HG02970 (cell line): ENCODE measurements at regions not wholly inside any gene's neighbourhood (a gene's known extent, or its start where the extent isn't known, plus 50 kb on each side); places are given as distances from the start of the nearest gene placed in this dataset.

Experiments used
- ATAC-seq: cut with Tn5 transposase; IDR thresholded peaks from one replicate; pipeline ENCODE4 v1.9.1; 2021; ENCODE audit warnings: mild to moderate bottlenecking, moderate library complexity, moderate number of reproducible peaks; ENCODE audit not compliant: unreplicated experiment, low FRiP score

DNA sequence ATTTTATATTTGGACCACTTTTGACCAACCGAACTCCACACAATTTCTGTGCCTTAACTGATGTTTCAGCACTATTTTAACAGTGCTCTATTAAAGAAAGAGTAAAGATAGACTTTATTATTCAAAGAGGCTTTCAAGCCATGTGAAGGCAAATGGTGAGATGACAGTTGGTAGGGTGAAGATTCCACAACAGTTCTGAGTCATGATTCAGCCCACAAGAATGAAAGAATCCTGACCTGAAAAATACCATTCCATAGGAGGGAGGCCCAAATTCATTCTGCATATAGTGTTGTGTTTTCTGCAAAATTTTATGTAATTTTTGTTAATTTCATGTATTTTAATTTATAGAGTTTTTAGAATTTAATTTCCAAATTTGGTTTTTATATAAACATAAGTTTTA, 135.6 kb upstream of the STAC start:
- no peak for ATAC-seq

DNA sequence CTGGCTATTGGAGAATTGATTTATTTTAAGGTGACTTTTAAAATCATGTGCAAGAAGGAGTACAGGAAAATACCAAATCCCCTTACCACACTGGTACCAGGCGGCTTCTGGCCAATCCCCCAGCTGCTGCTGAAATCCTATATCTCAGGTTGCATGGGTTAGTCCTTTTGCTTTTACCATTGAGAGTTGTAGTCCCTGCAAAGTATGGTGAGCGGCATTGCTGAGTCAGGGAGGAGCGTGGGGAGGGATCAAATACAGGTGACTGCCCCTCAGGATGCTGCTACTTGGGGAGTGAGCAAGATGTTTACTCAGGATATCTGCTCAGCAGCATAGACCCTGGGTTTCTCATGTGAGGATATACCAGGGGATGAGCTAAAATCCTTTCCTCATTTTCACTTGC, 131.9 kb upstream of the STAC start:
- ATAC-seq, result no peak

DNA sequence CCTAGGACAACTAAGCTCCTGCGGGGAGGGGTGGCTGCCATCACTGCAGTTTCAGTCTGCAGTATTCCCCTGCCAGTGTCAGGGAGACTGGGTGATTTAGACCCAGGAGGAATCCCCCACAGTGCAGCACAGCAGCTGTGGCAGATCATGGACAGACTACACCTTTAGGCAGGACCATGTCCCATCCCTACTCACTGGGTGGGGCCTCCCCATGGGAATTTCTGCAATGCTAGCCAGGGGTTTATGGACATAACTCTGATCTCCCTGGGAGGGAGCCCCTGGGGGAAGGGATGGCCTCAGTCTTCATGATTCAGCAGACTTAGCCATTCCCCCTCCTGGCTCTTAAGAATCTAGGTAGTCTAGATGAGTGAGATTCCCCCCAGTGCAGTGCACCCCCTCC, 130.1 kb upstream of the STAC start:
- no peak for ATAC-seq

DNA sequence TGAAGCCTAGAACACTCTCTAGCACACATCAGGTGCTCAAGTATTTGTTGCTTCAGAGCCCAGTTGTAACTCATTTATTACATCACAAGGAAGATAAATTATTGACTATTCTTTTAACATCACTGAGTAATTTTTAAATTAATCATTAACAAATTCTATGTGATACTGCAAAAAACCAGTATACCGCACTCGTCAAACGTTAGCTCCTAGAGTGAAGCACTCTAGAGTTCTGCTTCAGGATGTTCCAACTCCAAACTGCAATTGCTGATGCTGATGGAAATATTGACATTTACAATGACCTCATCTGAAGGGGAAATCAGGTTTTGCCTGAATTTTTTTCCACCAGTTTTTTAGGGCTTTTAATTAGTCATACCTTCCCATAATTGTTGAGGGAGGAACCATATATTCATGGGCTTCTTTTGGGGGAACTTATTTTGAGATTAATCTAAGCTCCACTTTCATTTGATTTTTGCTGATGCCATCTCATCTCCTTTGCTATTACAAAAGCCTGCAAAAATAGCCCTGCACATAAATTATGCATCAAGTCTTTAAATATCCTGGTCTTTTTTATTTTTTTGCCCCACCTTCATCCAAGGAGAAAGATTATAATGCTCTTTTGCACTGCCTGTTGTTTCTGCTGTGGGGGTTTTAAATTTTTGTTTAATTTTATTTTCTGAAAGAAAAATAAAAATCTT, 123.0 kb upstream of the STAC start:
- ATAC-seq, result no peak

DNA sequence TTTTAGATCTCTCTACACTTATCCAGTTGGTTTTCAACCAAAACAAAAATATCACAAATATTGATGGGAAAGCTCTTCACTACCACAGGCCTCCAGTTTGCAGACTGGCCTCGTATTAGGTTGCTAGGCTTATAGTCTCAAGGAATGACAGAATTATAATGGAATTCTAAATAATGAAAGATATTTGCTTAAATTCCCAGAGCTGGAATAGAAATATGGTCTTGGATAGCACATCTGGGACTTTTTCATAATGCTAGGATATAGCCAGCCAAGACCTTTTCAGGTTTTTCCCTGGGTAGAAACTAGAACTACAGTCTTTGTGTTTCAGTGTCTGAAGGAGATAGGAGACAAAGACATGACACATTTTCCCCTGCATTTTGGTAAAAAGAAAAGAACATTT, 121.9 kb upstream of the STAC start:
- no peak for ATAC-seq

DNA sequence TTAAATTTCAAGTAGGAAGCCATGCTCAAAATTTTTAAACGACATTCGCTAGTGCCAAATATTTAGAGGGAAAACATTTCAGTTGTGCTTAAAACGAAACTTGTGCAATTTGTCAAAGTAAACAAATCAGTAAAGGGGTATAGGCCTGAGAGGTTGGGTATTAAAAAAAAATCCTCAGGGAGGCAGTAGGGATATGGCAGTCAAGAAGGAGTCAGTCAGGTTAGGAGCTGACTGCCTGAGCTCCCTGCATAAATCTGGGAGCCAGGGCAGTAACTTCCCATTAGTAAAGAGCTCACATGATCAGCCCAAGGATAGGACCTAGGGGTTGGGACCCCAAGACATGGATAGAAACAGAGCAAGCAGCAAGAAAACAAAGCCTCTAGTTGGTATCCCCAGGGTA, 120.7 kb upstream of the STAC start:
- ATAC-seq, result no peak

DNA sequence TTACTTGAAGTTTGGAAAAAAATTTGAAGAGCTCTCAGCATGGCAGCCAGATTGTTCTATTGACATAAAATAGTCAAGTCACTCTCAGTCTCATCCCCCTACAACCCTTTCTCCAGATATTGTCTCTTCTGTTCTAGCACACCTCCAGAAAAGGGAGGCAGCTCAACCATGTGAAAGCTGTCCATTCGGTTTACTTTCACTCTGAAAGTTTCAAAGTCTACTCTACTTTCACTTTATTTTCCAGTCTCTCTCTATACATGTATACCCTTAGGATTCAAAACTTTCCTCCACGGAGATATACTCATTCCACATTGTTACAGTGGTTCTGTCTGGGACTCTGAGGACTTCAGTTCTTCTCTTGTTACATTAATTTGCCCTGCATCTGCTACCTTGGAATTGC, 111.0 kb upstream of the STAC start:
- no peak for ATAC-seq

DNA sequence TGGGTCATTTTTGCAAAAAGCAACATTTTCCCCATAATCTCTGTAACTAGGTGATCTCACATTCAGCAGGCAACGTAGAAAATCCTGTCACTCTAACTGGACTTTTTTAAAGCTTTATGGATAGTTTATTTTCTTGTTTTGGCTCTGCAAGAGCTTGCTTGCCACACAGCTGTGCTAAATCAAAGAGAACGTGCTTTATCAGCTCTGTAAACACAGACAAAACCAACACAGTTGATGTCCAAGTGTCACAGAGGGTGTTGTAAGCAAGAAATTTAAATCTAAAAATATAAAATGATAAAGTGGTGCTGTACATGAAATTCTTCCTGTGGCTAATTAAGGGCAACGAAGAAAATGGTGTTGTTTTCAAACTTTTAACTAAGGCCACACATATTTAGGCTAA, 97.5 kb upstream of the STAC start:
- no peak for ATAC-seq

DNA sequence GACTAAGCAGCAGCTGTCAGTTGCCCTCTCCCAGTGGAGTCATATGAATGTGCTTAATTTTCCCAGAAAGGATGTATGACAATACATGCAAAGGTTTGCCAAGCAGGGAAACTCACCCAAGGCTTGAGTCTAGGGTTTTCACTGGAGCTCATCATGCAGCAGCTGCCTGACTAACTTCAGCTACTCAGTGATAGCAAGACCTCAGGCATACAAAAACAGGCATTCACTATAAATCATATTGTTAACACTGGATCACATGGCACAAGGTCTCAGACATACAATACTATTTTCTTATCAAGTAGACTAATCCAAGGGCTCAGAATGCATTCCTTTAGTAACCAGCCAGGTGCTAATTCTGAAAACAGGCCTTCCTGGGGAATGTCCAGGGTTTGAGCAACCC, 85.0 kb upstream of the STAC start:
- ATAC-seq, result no peak

DNA sequence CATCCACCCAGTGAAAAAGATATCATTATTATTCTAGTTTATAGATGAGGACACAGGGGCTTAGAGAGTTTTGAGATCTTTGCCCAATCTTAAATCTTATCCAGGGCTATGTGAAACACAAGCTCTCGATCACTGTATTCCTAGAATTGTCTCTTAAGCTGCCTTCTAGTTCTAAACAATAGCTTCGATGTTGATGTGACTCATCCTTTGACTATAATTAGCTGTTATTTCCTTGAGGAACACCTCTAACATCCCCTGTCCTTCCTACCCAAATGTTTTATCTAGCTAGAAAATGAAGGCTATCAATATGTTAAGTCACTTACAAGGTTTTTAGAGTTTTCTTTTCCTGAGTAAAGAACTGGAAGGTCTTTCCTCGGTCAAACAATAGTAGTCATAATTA, 83.1 kb upstream of the STAC start:
- no peak for ATAC-seq

DNA sequence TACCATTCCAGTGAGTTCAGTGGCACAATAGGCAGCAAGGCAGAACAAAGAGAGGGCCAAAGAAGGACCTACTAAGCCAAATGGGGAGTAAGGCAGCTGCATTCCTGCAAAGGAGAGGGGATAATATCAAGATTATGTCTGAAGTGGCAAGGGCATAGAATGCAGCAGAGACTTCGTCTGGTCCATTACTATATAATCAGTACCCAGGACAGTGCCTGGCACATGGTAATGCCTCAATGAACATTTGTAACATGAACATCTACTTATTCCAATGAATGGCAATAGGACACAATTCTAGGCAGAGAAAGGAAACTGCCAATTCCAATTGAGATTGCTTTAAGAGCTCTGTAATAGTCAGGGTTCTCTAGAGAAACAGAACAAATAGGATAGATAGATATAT, 82.1 kb upstream of the STAC start:
- ATAC-seq, result no peak

DNA sequence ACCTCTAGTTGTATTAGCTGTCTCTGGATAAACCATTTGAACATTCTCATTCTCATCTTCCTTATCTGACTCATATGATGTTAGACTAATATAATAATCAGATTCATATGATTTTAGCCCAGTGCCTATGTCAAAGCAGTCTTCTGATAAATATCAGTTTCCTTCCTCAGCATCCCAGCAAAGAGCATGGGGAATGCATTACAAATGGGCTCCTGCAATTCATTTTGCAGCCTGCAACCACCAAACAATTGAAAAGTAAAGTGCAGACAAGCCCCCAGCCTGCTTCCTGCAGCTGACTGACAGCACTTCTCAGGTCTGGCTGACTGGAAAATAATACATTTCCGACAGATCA, 78.2 kb upstream of the STAC start:
- ATAC-seq, result no peak

DNA sequence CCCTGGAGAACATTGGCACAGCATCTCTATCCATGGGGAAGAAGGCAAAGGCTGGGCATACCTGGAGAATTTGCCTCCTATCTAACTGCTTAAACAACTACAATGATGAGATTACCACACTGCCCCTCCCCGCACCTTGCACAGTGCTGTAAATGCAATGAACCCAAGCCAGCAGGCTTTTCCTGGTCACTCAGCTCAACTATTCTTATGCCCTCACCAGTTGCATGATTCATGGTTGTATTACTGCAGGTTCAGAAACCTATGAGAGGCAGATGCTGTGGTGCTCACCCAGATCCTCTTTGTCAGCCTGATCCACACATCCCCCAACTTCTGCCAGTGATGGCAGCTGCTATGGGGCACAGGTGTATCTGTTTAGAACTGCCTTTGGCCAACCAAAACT, 77.7 kb upstream of the STAC start:
- ATAC-seq, result no peak

DNA sequence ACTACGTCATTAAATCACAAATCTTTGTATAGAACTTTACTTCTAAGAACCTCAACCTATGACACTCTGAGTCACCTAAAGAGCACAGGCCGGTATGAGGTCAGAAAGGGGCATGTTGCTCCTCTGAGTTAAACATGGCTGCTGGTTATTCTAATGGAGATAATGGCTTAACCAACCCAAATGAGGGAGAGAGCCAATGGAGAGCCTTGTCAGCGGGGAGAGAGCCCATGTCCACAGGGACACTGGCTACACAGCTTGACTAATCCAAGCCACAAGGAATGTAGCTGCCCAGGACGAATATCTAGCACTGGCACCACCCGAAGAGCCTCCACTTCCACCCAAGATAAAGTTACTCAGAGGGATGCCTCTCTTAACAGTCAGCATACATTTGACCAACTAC, 77.0 kb upstream of the STAC start:
- ATAC-seq, result no peak

DNA sequence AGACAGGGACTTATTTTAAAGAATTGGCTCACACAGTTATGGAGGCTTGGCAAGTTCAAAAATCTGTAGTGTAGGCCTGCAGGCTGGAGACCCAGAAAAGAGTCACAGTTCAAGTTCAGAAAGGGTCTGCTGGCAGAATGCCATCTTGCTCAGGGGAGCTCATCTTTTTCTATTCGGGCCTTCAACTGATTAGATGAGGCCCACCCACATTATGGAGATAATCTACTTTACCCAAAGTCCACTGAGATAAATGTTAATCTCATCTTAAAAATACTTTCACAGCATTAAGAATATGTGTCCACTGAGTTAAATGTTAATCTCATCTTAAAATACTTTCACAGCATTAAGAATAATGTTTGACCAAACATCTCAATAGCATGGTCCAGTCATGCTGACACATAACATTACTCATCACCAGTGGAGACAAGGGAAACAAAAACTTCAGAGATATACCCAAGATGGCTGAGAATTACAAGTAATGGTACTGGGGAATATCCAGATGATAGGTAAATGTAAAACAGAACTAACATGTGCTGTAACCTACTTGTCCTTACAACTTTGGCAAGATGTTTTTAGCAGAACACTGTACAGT, 74.3 kb upstream of the STAC start:
- no peak for ATAC-seq

DNA sequence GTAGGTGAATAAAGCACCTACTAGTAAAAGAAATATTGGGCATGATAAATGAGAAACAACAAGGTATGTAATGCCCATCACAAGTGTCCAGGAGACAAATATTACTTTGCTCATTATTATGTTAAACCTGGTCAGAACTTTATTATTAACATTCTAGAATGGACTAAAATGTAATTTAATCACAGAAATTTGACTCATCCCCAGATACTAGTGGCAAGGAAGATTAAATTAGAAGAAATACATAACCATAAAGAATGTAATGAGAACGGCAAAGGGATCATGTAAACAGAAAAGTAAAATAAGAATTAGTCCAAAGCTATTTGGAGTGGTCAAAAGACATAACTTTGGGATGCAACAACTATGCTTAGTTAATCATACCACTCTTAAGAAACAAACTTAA, 71.2 kb upstream of the STAC start:
- no peak for ATAC-seq

DNA sequence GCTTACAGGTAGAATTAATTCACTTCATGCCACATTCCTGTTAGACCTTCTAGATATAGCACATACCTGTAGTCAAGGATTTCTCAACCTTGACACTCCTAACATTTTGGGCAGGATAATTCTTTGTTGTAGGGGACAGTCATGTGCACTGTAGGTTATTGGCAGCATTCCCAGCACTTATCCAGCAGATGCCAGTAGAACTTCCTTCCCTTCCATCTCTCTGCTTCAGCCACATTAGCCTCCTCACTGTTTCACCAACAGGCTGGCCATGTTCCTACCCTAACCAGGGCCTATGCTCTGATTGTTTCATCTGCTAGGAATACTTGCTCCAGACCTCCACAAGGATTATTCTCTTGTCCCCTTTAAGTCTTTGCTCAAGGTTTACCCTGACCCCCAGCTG, 68.0 kb upstream of the STAC start:
- no peak for ATAC-seq

DNA sequence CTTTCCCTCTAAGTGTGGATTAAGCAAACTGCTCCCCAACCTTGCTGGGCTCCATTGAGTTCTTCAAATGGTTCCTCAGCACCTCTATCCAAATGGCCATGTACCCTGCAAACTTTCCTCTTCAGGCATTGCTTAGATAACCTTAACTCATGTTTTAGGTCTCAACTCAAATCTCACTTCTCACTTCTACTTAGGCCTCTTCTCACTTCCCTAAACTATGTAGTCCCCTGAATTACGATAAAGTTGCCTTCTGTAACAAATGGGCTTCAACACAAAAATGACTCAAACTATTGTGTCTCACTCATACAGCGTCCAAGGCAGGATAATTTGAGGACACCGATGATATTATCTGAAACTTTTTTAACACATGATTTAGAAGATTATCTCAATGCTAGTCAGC, 62.4 kb upstream of the STAC start:
- no peak for ATAC-seq

DNA sequence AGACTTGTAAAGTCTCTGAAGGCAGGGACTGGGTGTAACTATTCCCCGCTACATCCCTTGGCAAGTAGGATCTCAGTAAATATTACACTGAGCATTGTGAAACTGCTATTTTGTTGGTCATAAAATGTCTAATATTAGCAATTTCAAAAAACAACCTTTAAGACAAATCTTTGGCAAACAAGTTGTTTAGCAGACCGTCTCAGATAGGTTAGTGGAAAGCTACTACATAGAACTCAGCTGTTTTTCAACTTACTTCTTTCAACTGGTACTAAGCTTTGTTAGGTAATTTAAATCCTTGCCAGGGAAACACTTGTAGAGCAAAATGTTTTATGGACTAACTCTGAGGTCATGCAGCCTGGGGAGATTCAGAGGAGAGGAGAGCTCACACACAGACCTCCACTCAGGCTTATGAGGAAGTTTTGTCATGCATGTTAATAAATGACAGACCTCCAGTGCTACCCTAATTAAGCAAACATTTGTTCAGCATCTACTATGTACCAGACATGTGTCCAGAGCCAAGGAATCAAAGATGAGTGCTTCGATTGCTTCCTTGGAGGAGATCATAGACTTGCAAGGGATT, 61.6 kb upstream of the STAC start:
- ATAC-seq, result no peak

DNA sequence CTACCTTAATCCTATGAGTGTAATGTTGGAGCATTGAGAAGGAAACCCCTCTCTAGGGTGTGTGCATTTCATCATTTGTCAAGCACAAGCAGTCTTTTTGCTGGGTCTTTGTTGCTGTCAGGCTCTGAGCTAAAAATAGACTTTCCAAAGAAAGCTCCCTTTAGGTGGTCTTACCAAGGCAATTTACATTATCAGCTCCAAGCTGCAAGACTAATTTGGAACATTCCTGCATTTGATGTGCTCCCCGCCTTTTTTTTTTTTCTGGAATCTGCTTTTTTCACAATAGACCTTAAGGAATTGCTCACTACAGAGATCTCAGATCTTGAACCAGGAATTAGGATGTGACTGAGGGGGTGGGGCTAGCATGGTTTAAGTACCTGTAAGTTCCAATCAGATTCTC, 60.6 kb upstream of the STAC start:
- no peak for ATAC-seq
